Thyroid gland (tissue), 4 donors: ENCODE measurements at regions not wholly inside any gene's neighbourhood (a gene's known extent, or its start where the extent isn't known, plus 50 kb on each side); places are given as distances from the start of the nearest gene placed in this dataset.

Experiments
- DNase-seq, 2 donors: peaks; one replicate each; pipeline ENCODE4 v3.0.0-alpha.2; 2019
- H3K27ac ChIP-seq, 3 donors: fragments of 200-600 bp; sonication (generic); 1 replicate in 2 of 3; 2 replicates in 1 of 3; pipeline ENCODE4 v1.5.1; 2016 to 2019; ENCODE audit warnings: mild to moderate bottlenecking in 1 of 3, moderate library complexity in 1 of 3
- H3K27me3 ChIP-seq: fragments of 200-600 bp; sonication (generic); one replicate; pipeline ENCODE4 v1.5.1; 2019
- H3K36me3 ChIP-seq, 2 donors: fragments of 200-600 bp; sonication (generic); one replicate each; pipeline ENCODE4 v1.5.1; 2016 to 2019
- H3K4me1 ChIP-seq, 2 donors: fragments of 200-600 bp; sonication (generic); one replicate each; pipeline ENCODE4 v1.5.1; 2017 to 2019
- H3K4me3 ChIP-seq, 3 donors: fragments of 200-600 bp; sonication (generic); replicated peaks in 1 of 3; 1 replicate in 2 of 3; 2 replicates in 1 of 3; pipeline ENCODE4 v1.5.1; 2016; ENCODE audit warnings: mild to moderate bottlenecking in 1 of 3
- H3K9me3 ChIP-seq: fragments of 200-600 bp; sonication (generic); one replicate; pipeline ENCODE4 v1.5.1; 2017
- POLR2A ChIP-seq, 2 donors: fragments of 450-650 bp; IDR thresholded peaks; one replicate each; pipeline ENCODE4 v1.6.1; 2017; ENCODE audit warnings: antibody characterized with exemption in 2 of 2, mild to moderate bottlenecking in 2 of 2, moderate library complexity in 1 of 2
- WGBS, 2 donors: methylation state at CpG; one replicate each; pipeline ENCODE4 v1.1.5; 2017; 5-methylcytosine and 5-hydroxymethylcytosine counted together
- intact Hi-C: fragments of 100-400 bp; cut with DNase I; formaldehyde crosslinking; loops from one replicate; pipeline ENCODE4 v1.15.1; 2023
- TF ChIP-seq, protein P1 (sequence below), 6 experiments: fragments of 200-600 bp in 3 of 6; fragments of 450-650 bp in 3 of 6; sonication (generic) in 3 of 6; IDR thresholded peaks; one replicate each; pipeline ENCODE4 v1.5.1; 2016 to 2019; ENCODE audit warnings: antibody characterized with exemption in 6 of 6, mild to moderate bottlenecking in 2 of 6, inconsistent platforms in 1 of 6, moderate library complexity in 1 of 6

DNA sequence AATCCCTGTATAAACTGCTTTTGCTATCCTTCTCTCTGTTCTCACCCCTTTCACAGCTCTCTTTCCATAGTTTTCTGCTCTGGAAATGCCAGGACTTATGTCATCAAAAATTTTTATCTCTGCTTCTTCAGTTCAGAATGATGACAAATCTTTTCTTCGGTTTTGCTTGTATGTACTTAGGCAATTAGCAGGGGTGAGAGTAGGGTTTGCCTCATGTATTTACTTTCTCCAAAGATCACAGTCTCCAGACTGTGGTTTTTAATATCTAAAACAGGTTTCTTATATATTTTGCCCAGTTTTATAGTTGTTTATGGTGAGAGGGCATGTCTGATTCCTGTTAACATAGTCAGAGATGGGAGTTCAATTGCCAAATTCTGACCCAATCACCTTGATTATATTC is 235.4 kb upstream of the LYPLAL1 start:
- WGBS, 2 donors = 0% methylated on average over 1 of the region's 1 CpG
- no peak for DNase-seq

GRCh38 chr1:218939095-218939494 is 234.6 kb upstream of the LYPLAL1 start:
- H3K4me3 ChIP-seq = no peak overlapping the region
- H3K36me3 ChIP-seq = no peaks in the 10 kb centered on the region
- intact Hi-C loops = no loop called here
- no peak overlapping the region for H3K27ac ChIP-seq
- no peak for DNase-seq
- 76 to 78% methylated on average over 3 of the region's 3 CpGs for WGBS, 2 donors
- H3K4me1 ChIP-seq = no peaks in the 10 kb centered on the region
- TF ChIP-seq, protein P1, sequence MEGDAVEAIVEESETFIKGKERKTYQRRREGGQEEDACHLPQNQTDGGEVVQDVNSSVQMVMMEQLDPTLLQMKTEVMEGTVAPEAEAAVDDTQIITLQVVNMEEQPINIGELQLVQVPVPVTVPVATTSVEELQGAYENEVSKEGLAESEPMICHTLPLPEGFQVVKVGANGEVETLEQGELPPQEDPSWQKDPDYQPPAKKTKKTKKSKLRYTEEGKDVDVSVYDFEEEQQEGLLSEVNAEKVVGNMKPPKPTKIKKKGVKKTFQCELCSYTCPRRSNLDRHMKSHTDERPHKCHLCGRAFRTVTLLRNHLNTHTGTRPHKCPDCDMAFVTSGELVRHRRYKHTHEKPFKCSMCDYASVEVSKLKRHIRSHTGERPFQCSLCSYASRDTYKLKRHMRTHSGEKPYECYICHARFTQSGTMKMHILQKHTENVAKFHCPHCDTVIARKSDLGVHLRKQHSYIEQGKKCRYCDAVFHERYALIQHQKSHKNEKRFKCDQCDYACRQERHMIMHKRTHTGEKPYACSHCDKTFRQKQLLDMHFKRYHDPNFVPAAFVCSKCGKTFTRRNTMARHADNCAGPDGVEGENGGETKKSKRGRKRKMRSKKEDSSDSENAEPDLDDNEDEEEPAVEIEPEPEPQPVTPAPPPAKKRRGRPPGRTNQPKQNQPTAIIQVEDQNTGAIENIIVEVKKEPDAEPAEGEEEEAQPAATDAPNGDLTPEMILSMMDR (IDR thresholded peaks at IDR 0.05) = no peak
- no peak for TF ChIP-seq POLR2A (IDR thresholded peaks at IDR 0.05)
- H3K9me3 ChIP-seq = no peaks in the 10 kb centered on the region
- H3K27me3 ChIP-seq = no peaks in the 10 kb centered on the region

More for the DNA sequence above, 235.4 kb upstream of the LYPLAL1 start:
- H3K36me3 ChIP-seq = no peaks in the 10 kb centered on the region
- no peak for TF ChIP-seq POLR2A (IDR thresholded peaks at IDR 0.05)
- TF ChIP-seq, protein P1 (IDR thresholded peaks at IDR 0.05) = no peak
- H3K27ac ChIP-seq = no peak overlapping the region
- no peak overlapping the region for H3K4me3 ChIP-seq
- H3K9me3 ChIP-seq = no peaks in the 10 kb centered on the region
- H3K4me1 ChIP-seq = no peaks in the 10 kb centered on the region
- H3K27me3 ChIP-seq = no peaks in the 10 kb centered on the region
- intact Hi-C loops = no loop called here

DNA sequence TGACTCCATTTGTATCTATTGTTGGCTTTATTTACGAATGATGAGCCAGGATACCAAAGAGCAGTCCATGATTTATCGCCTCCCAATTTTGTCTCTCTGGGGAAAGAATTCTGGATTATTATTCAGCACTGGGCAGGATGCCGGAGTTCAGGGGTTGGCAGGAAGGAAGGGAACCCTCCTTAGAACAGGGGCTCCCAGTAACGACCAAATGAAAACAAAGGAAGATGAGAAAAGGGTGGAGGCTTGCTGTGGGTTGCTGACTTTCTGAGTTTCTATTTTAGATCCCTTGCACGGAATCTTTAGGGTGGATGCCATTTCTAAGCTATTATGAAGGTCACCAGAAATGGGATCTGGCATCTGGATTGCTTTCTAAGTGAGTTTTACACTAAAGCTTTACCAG is 231.2 kb upstream of the LYPLAL1 start:
- Histone ChIP-seq H3K9me3 (no peaks in the 10 kb centered on the region), H3K4me3 (no peak overlapping the region), H3K27me3 (no peaks in the 10 kb centered on the region), H3K36me3 (no peaks in the 10 kb centered on the region), H3K27ac (no peak overlapping the region), H3K4me1 (no peaks in the 10 kb centered on the region)
- intact Hi-C loops = no loop called here
- peak in 1 of 2 donors; percentile 7 for DNase-seq
- no peak for TF ChIP-seq POLR2A (IDR thresholded peaks at IDR 0.05)
- TF ChIP-seq, protein P1 (IDR thresholded peaks at IDR 0.05) = no peak
- WGBS, 2 donors = 51 to 54% methylated on average over 5 of the region's 5 CpGs

- TF ChIP-seq, protein P1 (IDR thresholded peaks at IDR 0.05) = no peak
- no peak for TF ChIP-seq POLR2A (IDR thresholded peaks at IDR 0.05)
- intact Hi-C loops = no loop called here
- H3K4me3 ChIP-seq = no peak overlapping the region
- no peak for DNase-seq
- 91 to 97% methylated on average over 2 of the region's 2 CpGs for WGBS, 2 donors
- no peaks in the 10 kb centered on the region for H3K27me3 ChIP-seq
- H3K9me3 ChIP-seq = no peaks in the 10 kb centered on the region
- no peaks in the 10 kb centered on the region for H3K4me1 ChIP-seq
- H3K27ac ChIP-seq = no peak overlapping the region
- no peaks in the 10 kb centered on the region for H3K36me3 ChIP-seq
Observed at GRCh38 chr1:218943371-218943770, 230.3 kb upstream of the LYPLAL1 start.

DNA sequence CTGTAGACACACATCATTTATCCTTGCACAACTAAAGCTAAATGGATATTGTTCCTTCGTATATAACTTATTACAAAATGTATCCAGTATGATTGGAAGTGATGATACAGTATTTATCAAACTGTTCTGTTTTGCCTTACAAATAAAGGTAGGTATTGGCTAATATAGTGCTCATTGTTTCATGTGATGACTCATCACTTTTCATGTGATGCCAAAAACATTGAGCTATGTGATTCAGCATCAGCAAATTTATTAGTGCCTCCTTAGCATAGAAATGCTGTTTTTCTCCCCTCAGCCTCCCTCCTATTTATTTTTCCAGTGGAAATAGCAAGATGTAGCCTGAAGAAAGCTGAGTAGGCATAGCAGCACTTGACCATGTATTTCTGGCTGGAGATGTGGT is 228.6 kb upstream of the LYPLAL1 start:
- Histone ChIP-seq H3K4me1 (no peaks in the 10 kb centered on the region), H3K36me3 (no peaks in the 10 kb centered on the region), H3K27me3 (no peaks in the 10 kb centered on the region), H3K9me3 (no peaks in the 10 kb centered on the region), H3K4me3 (no peak overlapping the region), H3K27ac (no peak overlapping the region)
- TF ChIP-seq, protein P1 (IDR thresholded peaks at IDR 0.05) = no peak
- no peak for TF ChIP-seq POLR2A (IDR thresholded peaks at IDR 0.05)
- no peak for DNase-seq
- intact Hi-C loops = no loop called here
- 90 to 100% methylated on average over 1 of the region's 1 CpG for WGBS, 2 donors
